H9 (cell line): ENCODE measurements at regions not wholly inside any gene's neighbourhood (a gene's known extent, or its start where the extent isn't known, plus 50 kb on each side); places are given as distances from the start of the nearest gene placed in this dataset.

ENCODE experiments used
- DNase-seq: peaks from one replicate; pipeline ENCODE4 v3.0.0-alpha.2; 2017
- H2AFZ ChIP-seq: one replicate; pipeline ENCODE4 v1.6.1; 2013; ENCODE audit warnings: mild to moderate bottlenecking, low read length, control low read depth, moderate library complexity
- H2AK5ac ChIP-seq: 2 replicates; pipeline ENCODE4 v1.6.1; 2013; ENCODE audit warnings: low read length, control low read depth, mixed read lengths; ENCODE audit not compliant: insufficient read length
- H2BK120ac ChIP-seq: one replicate; pipeline ENCODE4 v1.6.1; 2013; ENCODE audit warnings: low read depth, mild to moderate bottlenecking, low read length, control low read depth, inconsistent platforms; ENCODE audit not compliant: poor library complexity, severe bottlenecking
- H2BK12ac ChIP-seq: 2 replicates; pipeline ENCODE4 v1.6.1; 2013; ENCODE audit warnings: low read length, control low read depth, mixed read lengths, low read depth; ENCODE audit not compliant: insufficient read length
- H2BK15ac ChIP-seq: 2 replicates; pipeline ENCODE4 v1.6.1; 2013; ENCODE audit warnings: low read depth, low read length, control low read depth
- H2BK20ac ChIP-seq: one replicate; pipeline ENCODE4 v1.6.1; 2013; ENCODE audit warnings: low read depth, mild to moderate bottlenecking, low read length, control low read depth, inconsistent platforms; ENCODE audit not compliant: poor library complexity, severe bottlenecking
- H2BK5ac ChIP-seq: 2 replicates; pipeline ENCODE4 v1.6.1; 2013; ENCODE audit warnings: low read length, control low read depth, mixed read lengths; ENCODE audit not compliant: insufficient read length
- H3K14ac ChIP-seq: 2 replicates; pipeline ENCODE4 v1.6.1; 2013; ENCODE audit warnings: low read length, control low read depth; ENCODE audit not compliant: insufficient read depth
- H3K18ac ChIP-seq: 2 replicates; pipeline ENCODE4 v1.6.1; 2013; ENCODE audit warnings: low read depth, mild to moderate bottlenecking, mixed read lengths, low read length, control low read depth; ENCODE audit not compliant: insufficient read length
- H3K23ac ChIP-seq: 2 replicates; pipeline ENCODE4 v1.6.1; 2013; ENCODE audit warnings: low read length, control low read depth, mixed read lengths, low read depth; ENCODE audit not compliant: insufficient read length
- H3K23me2 ChIP-seq: 2 replicates; pipeline ENCODE4 v1.6.1; 2013; ENCODE audit warnings: low read depth, mild to moderate bottlenecking, mixed read lengths, low read length, control low read depth; ENCODE audit not compliant: insufficient read length, poor library complexity, severe bottlenecking
- H3K27ac ChIP-seq: 2 replicates; pipeline ENCODE4 v1.5.1; 2013; ENCODE audit warnings: low read length, control low read depth, mixed read lengths, low read depth; ENCODE audit not compliant: insufficient read length
- H3K27me3 ChIP-seq: 2 replicates; pipeline ENCODE4 v1.6.1; 2013; ENCODE audit warnings: low read length, control low read depth, inconsistent platforms; ENCODE audit not compliant: insufficient read depth
- H3K4ac ChIP-seq: 2 replicates; pipeline ENCODE4 v1.6.1; 2013; ENCODE audit warnings: low read depth, mild to moderate bottlenecking, control low read depth, inconsistent platforms, low read length, moderate library complexity
- H3K4me1 ChIP-seq: 2 replicates; pipeline ENCODE4 v1.6.1; 2013; ENCODE audit warnings: low read length, control low read depth, inconsistent platforms; ENCODE audit not compliant: insufficient read depth
- H3K4me2 ChIP-seq: 2 replicates; pipeline ENCODE4 v1.6.1; 2013; ENCODE audit warnings: low read length, control low read depth, mixed read lengths; ENCODE audit not compliant: insufficient read length, insufficient read depth
- H3K56ac ChIP-seq: 2 replicates; pipeline ENCODE4 v1.6.1; 2013; ENCODE audit warnings: low read depth, mild to moderate bottlenecking, mixed read lengths, low read length, control low read depth; ENCODE audit not compliant: insufficient read length
- H3K79me1 ChIP-seq: 2 replicates; pipeline ENCODE4 v1.6.1; 2013; ENCODE audit warnings: low read depth, mild to moderate bottlenecking, moderate library complexity, low read length, control low read depth, inconsistent platforms; ENCODE audit not compliant: insufficient read depth, poor library complexity, severe bottlenecking
- H3K79me2 ChIP-seq: 2 replicates; pipeline ENCODE4 v1.6.1; 2013; ENCODE audit warnings: low read length, control low read depth, inconsistent platforms; ENCODE audit not compliant: insufficient read depth
- H3K9ac ChIP-seq: 2 replicates; pipeline ENCODE4 v1.6.1; 2013; ENCODE audit warnings: low read length, control low read depth, mixed read lengths; ENCODE audit not compliant: insufficient read length; ENCODE audit errors: extremely low read depth
- H3K9me3 ChIP-seq: one replicate; pipeline ENCODE4 v1.6.1; 2013; ENCODE audit warnings: low read depth, low read length, inconsistent platforms; ENCODE audit not compliant: control insufficient read depth
- H3T11ph ChIP-seq: one replicate; pipeline ENCODE4 v1.6.1; 2013; ENCODE audit warnings: mild to moderate bottlenecking, low read length, control low read depth, inconsistent platforms
- H4K20me1 ChIP-seq: one replicate; pipeline ENCODE4 v1.6.1; 2013; ENCODE audit not compliant: control insufficient read depth, insufficient read length, insufficient read depth
- H4K5ac ChIP-seq: 2 replicates; pipeline ENCODE4 v1.6.1; 2013; ENCODE audit warnings: low read depth, mild to moderate bottlenecking, mixed read lengths, low read length, control low read depth; ENCODE audit not compliant: insufficient read length
- H4K8ac ChIP-seq: replicated peaks from 2 replicates; pipeline ENCODE4 v1.6.1; 2013; ENCODE audit warnings: low read length, control low read depth, mixed read lengths, low read depth; ENCODE audit not compliant: insufficient read length
- H4K91ac ChIP-seq: 2 replicates; pipeline ENCODE4 v1.6.1; 2013; ENCODE audit warnings: low read depth, mild to moderate bottlenecking, moderate library complexity, mixed read lengths, low read length, control low read depth; ENCODE audit not compliant: insufficient read length
- H3K27ac Mint-ChIP-seq, 3 experiments: 2 replicates in 2 of 3; 3 replicates in 1 of 3; pipeline ENCODE4 v1.8.0; 2020 to 2021; ENCODE audit warnings: mixed read lengths in 3 of 3, mild to moderate bottlenecking in 1 of 3, moderate library complexity in 1 of 3
- H3K27me3 Mint-ChIP-seq: 2 replicates; pipeline ENCODE4 v1.8.0; 2021; ENCODE audit warnings: low read depth, mild to moderate bottlenecking, moderate library complexity, mixed read lengths
- H3K36me3 Mint-ChIP-seq, 3 experiments: 2 replicates in 2 of 3; 3 replicates in 1 of 3; pipeline ENCODE4 v1.8.0; 2020 to 2021; ENCODE audit warnings: low read depth in 3 of 3, mixed read lengths in 3 of 3; ENCODE audit not compliant: insufficient read depth in 1 of 3
- H3K4me1 Mint-ChIP-seq, 2 experiments: 2 replicates each; pipeline ENCODE4 v1.8.0; 2020; ENCODE audit warnings: mixed read lengths in 2 of 2
- H3K4me3 Mint-ChIP-seq, 2 experiments: 2 replicates in 1 of 2; 3 replicates in 1 of 2; pipeline ENCODE4 v1.8.0; 2020 to 2021; ENCODE audit warnings: mild to moderate bottlenecking in 2 of 2, mixed read lengths in 2 of 2, moderate library complexity in 1 of 2
- H3K9me3 Mint-ChIP-seq, 2 experiments: 2 replicates in 1 of 2; 3 replicates in 1 of 2; pipeline ENCODE4 v1.8.0; 2020; ENCODE audit warnings: mild to moderate bottlenecking in 2 of 2, mixed read lengths in 2 of 2, moderate library complexity in 1 of 2
- CTCF ChIP-seq: fragments of 200-600 bp; sonication (generic); conservative IDR thresholded peaks from 3 replicates; pipeline ENCODE4 v1.8.0; 2021; ENCODE audit warnings: antibody characterized with exemption, mild to moderate bottlenecking
- WGBS: extraction: QIAGEN DNeasy Blood & Tissue Kit; methylation state at CpG from one replicate; pipeline ENCODE4 v1.1.7; 2013; ENCODE audit warnings: missing lambda C conversion rate, low lambda C conversion rate, mixed read lengths; ENCODE audit not compliant: insufficient read length; ENCODE audit errors: extremely low coverage; 5-methylcytosine and 5-hydroxymethylcytosine counted together

GRCh38 chr2:125796784-125797183 lies 859.2 kb upstream of the GYPC start:
- no peak overlapping the region for H3K4me2 ChIP-seq
- no peak overlapping the region for H3K9ac ChIP-seq
- H3K18ac ChIP-seq: no peak overlapping the region
- no peak overlapping the region for H2BK20ac ChIP-seq
- no peaks in the 10 kb centered on the region for H3K23me2 ChIP-seq
- no peaks in the 10 kb centered on the region for H3K4me1 ChIP-seq
- H4K5ac ChIP-seq: no peak overlapping the region
- no peak overlapping the region for H3K14ac ChIP-seq
- no peaks in the 10 kb centered on the region for H4K20me1 ChIP-seq
- no peak overlapping the region for H3K27ac ChIP-seq
- no peak overlapping the region for H2BK12ac ChIP-seq
- no peaks in the 10 kb centered on the region for H3K27me3 ChIP-seq
- H2BK120ac ChIP-seq: no peak overlapping the region
- H3K36me3 Mint-ChIP-seq: peaks cover 0 to 21% (median 3%) of the 10 kb centered on the region in 3 experiments; a peak in 4 of 7 replicates
- H3K9me3 Mint-ChIP-seq: peaks cover 20 to 22% of the 10 kb centered on the region in 2 experiments
- H3K79me1 ChIP-seq: no peaks in the 10 kb centered on the region
- no peak overlapping the region for H2AK5ac ChIP-seq
- no peak overlapping the region for H3K23ac ChIP-seq
- DNase-seq: no peak
- no peak overlapping the region for H2BK15ac ChIP-seq
- H3K79me2 ChIP-seq: no peaks in the 10 kb centered on the region
- H3K4me3 Mint-ChIP-seq: no peak overlapping the region
- H3T11ph ChIP-seq: no peak overlapping the region
- no peak overlapping the region for H2BK5ac ChIP-seq
- no peak overlapping the region for H3K27ac Mint-ChIP-seq
- H2AFZ ChIP-seq: no peak overlapping the region
- H3K4ac ChIP-seq: no peak overlapping the region
- no peak for TF ChIP-seq CTCF
- H3K27me3 Mint-ChIP-seq: no peaks in the 10 kb centered on the region
- H3K4me1 Mint-ChIP-seq: no peaks in the 10 kb centered on the region
- no peak overlapping the region for H3K56ac ChIP-seq
- no peak overlapping the region for H4K8ac ChIP-seq
- H4K91ac ChIP-seq: no peak overlapping the region
- no peaks in the 10 kb centered on the region for H3K9me3 ChIP-seq
- WGBS: no CpG with 5 or more reads among the region's 1 CpG
